ENCODE measurements at regions not wholly inside any gene's neighbourhood (a gene's known extent, or its start where the extent isn't known, plus 50 kb on each side); places are given as distances from the start of the nearest gene placed in this dataset.

GRCh38 chr12:82176026-82176425, 182.2 kb downstream of the CCDC59 start:
- DNase-seq, result no peak
- Histone ChIP-seq H3K4me3 (no peak overlapping the region), H3K27ac (no peak overlapping the region), H3K36me3 (no peaks in the 10 kb centered on the region), H3K9me3 (peaks cover 0 to 4% (median 0%) of the 10 kb centered on the region in 12 donors), H3K27me3 (no peaks in the 10 kb centered on the region), H3K4me1 (no peaks in the 10 kb centered on the region)
- intact Hi-C loops (cut with DNase I), result no loop called here
- WGBS, 4 donors, result 43 to 59% (median 50%) methylated on average over 4 of the region's 4 CpGs
- no peak for TF ChIP-seq POLR2A (IDR thresholded peaks at IDR 0.05)
- TF ChIP-seq CTCF (IDR thresholded peaks at IDR 0.05), result no peak
- ATAC-seq, result no peak

- intact Hi-C loops (cut with DNase I), result no loop called here
- TF ChIP-seq POLR2A (IDR thresholded peaks at IDR 0.05) (no peak), CTCF (IDR thresholded peaks at IDR 0.05) (no peak)
- DNase-seq (no peak), ATAC-seq (no peak)
- no peaks in the 10 kb centered on the region for H3K36me3 ChIP-seq
- 61 to 75% (median 68%) methylated on average over 2 of the region's 2 CpGs for WGBS, 4 donors
- H3K27ac ChIP-seq, result no peak overlapping the region
- no peaks in the 10 kb centered on the region for H3K27me3 ChIP-seq
- no peaks in the 10 kb centered on the region for H3K4me1 ChIP-seq
- peaks cover 0 to 4% (median 0%) of the 10 kb centered on the region in 12 donors for H3K9me3 ChIP-seq
- no peak overlapping the region for H3K4me3 ChIP-seq
Measured at GRCh38 chr12:82174936-82175335, 183.3 kb downstream of the CCDC59 start.

- no peaks in the 10 kb centered on the region for H3K4me1 ChIP-seq
- TF ChIP-seq POLR2A (IDR thresholded peaks at IDR 0.05), result no peak
- no peak for TF ChIP-seq CTCF (IDR thresholded peaks at IDR 0.05)
- H3K36me3 ChIP-seq, result no peaks in the 10 kb centered on the region
- ATAC-seq (no peak), DNase-seq (no peak)
- H3K9me3 ChIP-seq, result peaks cover 0 to 3% (median 0%) of the 10 kb centered on the region in 12 donors
- no peak overlapping the region for H3K4me3 ChIP-seq
- intact Hi-C loops (cut with DNase I), result no loop called here
- WGBS, 4 donors, result 69 to 88% (median 80%) methylated on average over 1 of the region's 1 CpG
- H3K27ac ChIP-seq, result no peak overlapping the region
- H3K27me3 ChIP-seq, result no peaks in the 10 kb centered on the region
Measured at GRCh38 chr12:82174383-82174782, 183.8 kb downstream of the CCDC59 start.

GRCh38 chr12:82149045-82149444, 209.1 kb downstream of the CCDC59 start:
- 69 to 75% (median 69%) methylated on average over 3 of the region's 3 CpGs for WGBS, 4 donors
- intact Hi-C loops (cut with DNase I), result no loop called here

More at GRCh38 chr12:82149045-82149444, 209.1 kb downstream of the CCDC59 start:
- Histone ChIP-seq H3K4me1 (no peaks in the 10 kb centered on the region), H3K9me3 (no peaks in the 10 kb centered on the region), H3K27me3 (no peaks in the 10 kb centered on the region), H3K27ac (no peak overlapping the region), H3K36me3 (no peaks in the 10 kb centered on the region), H3K4me3 (no peak overlapping the region)
- ATAC-seq (no peak), DNase-seq (no peak)
- TF ChIP-seq CTCF (IDR thresholded peaks at IDR 0.05) (no peak), POLR2A (IDR thresholded peaks at IDR 0.05) (no peak)
